ENCODE measurements at regions not wholly inside any gene's neighbourhood (a gene's known extent, or its start where the extent isn't known, plus 50 kb on each side); places are given as distances from the start of the nearest gene placed in this dataset.

GRCh38 chr17:79559111-79559887 lies 51.6 kb downstream of the RBFOX3 start:
- TF ChIP-seq EZH2 (IDR thresholded peaks at IDR 0.05; ENCODE audit: low read length): no peak
- no peak for TF ChIP-seq CTCF (optimal IDR thresholded peaks at IDR 0.05 in 1 of 3, IDR thresholded peaks at IDR 0.05 in 1 of 3, conservative IDR thresholded peaks at IDR 0.05 in 1 of 3; ENCODE audit: extremely low read depth in 1 of 3, insufficient read depth in 2 of 3, low read length in 3 of 3)

Data from keratinocyte (primary cell).